Natural killer cell (primary cell): ENCODE measurements at regions not wholly inside any gene's neighbourhood (a gene's known extent, or its start where the extent isn't known, plus 50 kb on each side); places are given as distances from the start of the nearest gene placed in this dataset.

ENCODE experiments used
- ATAC-seq, 3 donors: fragments of 150-1000 bp in 2 of 3; fragments of 200-7000 bp in 1 of 3; cut with Tn5 transposase; 1 replicate in 1 of 3; 2 replicates in 2 of 3; pipeline ENCODE4 v1.10.0; 2021; ENCODE audit warnings: mild to moderate bottlenecking in 2 of 3, moderate library complexity in 2 of 3
- DNase-seq, 2 donors: peaks; one replicate each; pipeline versions ENCODE4 v3.0.0 to v3.0.0-alpha.2; 2013 to 2021; ENCODE audit warnings: mixed read lengths in 1 of 2
- H3K27ac ChIP-seq: one replicate; pipeline ENCODE4 v1.5.1; 2013; ENCODE audit warnings: mild to moderate bottlenecking, low read length
- H3K27me3 ChIP-seq: one replicate; pipeline ENCODE4 v1.6.1; 2013; ENCODE audit warnings: low read length; ENCODE audit not compliant: control insufficient read depth, insufficient read depth
- H3K36me3 ChIP-seq: one replicate; pipeline ENCODE4 v1.6.1; 2013; ENCODE audit warnings: low read length; ENCODE audit not compliant: control insufficient read depth, insufficient read depth
- H3K4me1 ChIP-seq: one replicate; pipeline ENCODE4 v1.6.1; 2013; ENCODE audit warnings: low read length; ENCODE audit not compliant: control insufficient read depth, insufficient read depth
- H3K4me3 ChIP-seq: one replicate; pipeline ENCODE4 v1.5.1; 2013; ENCODE audit warnings: low read length
- H3K9me3 ChIP-seq: one replicate; pipeline ENCODE4 v1.6.1; 2013; ENCODE audit warnings: low read length; ENCODE audit not compliant: control insufficient read depth, insufficient read depth
- H3K27ac Mint-ChIP-seq, 2 donors: one replicate each; pipeline ENCODE4 v1.8.0; 2022; ENCODE audit warnings: mild to moderate bottlenecking in 2 of 2, mixed read lengths in 2 of 2, moderate library complexity in 1 of 2
- H3K27me3 Mint-ChIP-seq, 2 donors: one replicate each; pipeline ENCODE4 v1.8.0; 2022; ENCODE audit warnings: low read depth in 2 of 2, mixed read lengths in 2 of 2
- H3K36me3 Mint-ChIP-seq: one replicate; pipeline ENCODE4 v1.8.0; 2022; ENCODE audit warnings: mixed read lengths
- H3K4me1 Mint-ChIP-seq, 2 donors: one replicate each; pipeline ENCODE4 v1.8.0; 2022; ENCODE audit warnings: mixed read lengths in 2 of 2
- H3K4me3 Mint-ChIP-seq: one replicate; pipeline ENCODE4 v1.8.0; 2022; ENCODE audit warnings: mild to moderate bottlenecking, moderate library complexity, mixed read lengths
- H3K9me3 Mint-ChIP-seq, 2 donors: one replicate each; pipeline ENCODE4 v1.8.0; 2022; ENCODE audit warnings: mixed read lengths in 2 of 2
- CTCF ChIP-seq: fragments of 200-600 bp; IDR thresholded peaks from one replicate; pipeline ENCODE4 v1.8.0; 2022; ENCODE audit warnings: antibody characterized with exemption
- WGBS: methylation state at CpG from one replicate; pipeline ENCODE4 v1.1.7; 2013; ENCODE audit warnings: missing lambda C conversion rate; ENCODE audit not compliant: insufficient coverage; 5-methylcytosine and 5-hydroxymethylcytosine counted together
- intact Hi-C: fragments of 100-400 bp; cut with micrococcal nuclease; formaldehyde crosslinking; loops from one replicate; pipeline ENCODE4 v1.14.2; 2022

GRCh38 chr10:106440767-106441166, 723.7 kb downstream of the SORCS1 start:
- Mint-ChIP-seq H3K27me3 (no peaks in the 10 kb centered on the region), H3K36me3 (no peaks in the 10 kb centered on the region), H3K27ac (no peak overlapping the region), H3K9me3 (peaks cover 5 to 11% of the 10 kb centered on the region in 2 donors), H3K4me3 (no peak overlapping the region), H3K4me1 (no peaks in the 10 kb centered on the region)
- WGBS = 88% methylated on average over 4 of the region's 4 CpGs
- ATAC-seq = no peak
- Histone ChIP-seq H3K27me3 (no peaks in the 10 kb centered on the region), H3K36me3 (no peaks in the 10 kb centered on the region), H3K4me1 (no peaks in the 10 kb centered on the region), H3K9me3 (peaks cover 2% of the 10 kb centered on the region), H3K4me3 (no peak overlapping the region), H3K27ac (no peak overlapping the region)
- no peak for TF ChIP-seq CTCF
- intact Hi-C loops = no loop called here
- no peak for DNase-seq

- no peaks in the 10 kb centered on the region for H3K4me1 Mint-ChIP-seq
- no peak for DNase-seq
- no peak for ATAC-seq
- no peaks in the 10 kb centered on the region for H3K27me3 Mint-ChIP-seq
- Histone ChIP-seq H3K9me3 (peaks cover 2% of the 10 kb centered on the region), H3K27ac (no peak overlapping the region), H3K4me1 (no peaks in the 10 kb centered on the region), H3K27me3 (no peaks in the 10 kb centered on the region), H3K4me3 (no peak overlapping the region), H3K36me3 (no peaks in the 10 kb centered on the region)
- no peaks in the 10 kb centered on the region for H3K36me3 Mint-ChIP-seq
- intact Hi-C loops = no loop called here
- TF ChIP-seq CTCF = no peak
- no peak overlapping the region for H3K4me3 Mint-ChIP-seq
- peaks cover 5 to 11% of the 10 kb centered on the region in 2 donors for H3K9me3 Mint-ChIP-seq
- WGBS = 88% methylated on average over 2 of the region's 2 CpGs
- no peak overlapping the region for H3K27ac Mint-ChIP-seq
These were observed 724.2 kb downstream of the SORCS1 start for GRCh38 chr10:106440355-106440754.

GRCh38 chr10:106439366-106439765, 725.1 kb downstream of the SORCS1 start:
- DNase-seq (no peak), ATAC-seq (no peak)
- no peaks in the 10 kb centered on the region for H3K4me1 Mint-ChIP-seq
- no peak for TF ChIP-seq CTCF
- Histone ChIP-seq H3K9me3 (peaks cover 2% of the 10 kb centered on the region), H3K36me3 (no peaks in the 10 kb centered on the region), H3K4me1 (no peaks in the 10 kb centered on the region), H3K27me3 (no peaks in the 10 kb centered on the region), H3K4me3 (no peak overlapping the region), H3K27ac (no peak overlapping the region)
- intact Hi-C loops = no loop called here
- WGBS = 92% methylated on average over 2 of the region's 3 CpGs
- no peak overlapping the region for H3K27ac Mint-ChIP-seq
- H3K4me3 Mint-ChIP-seq = no peak overlapping the region
- no peaks in the 10 kb centered on the region for H3K36me3 Mint-ChIP-seq
- H3K9me3 Mint-ChIP-seq = peaks cover 0 to 8% of the 10 kb centered on the region in 2 donors
- H3K27me3 Mint-ChIP-seq = no peaks in the 10 kb centered on the region

GRCh38 chr10:106438386-106438785, 726.1 kb downstream of the SORCS1 start:
- intact Hi-C loops = no loop called here
- no peaks in the 10 kb centered on the region for H3K36me3 Mint-ChIP-seq
- WGBS = no CpG with 5 or more reads among the region's 1 CpG

More at GRCh38 chr10:106438386-106438785, 726.1 kb downstream of the SORCS1 start:
- peaks cover 0 to 7% of the 10 kb centered on the region in 2 donors for H3K9me3 Mint-ChIP-seq
- Histone ChIP-seq H3K4me1 (no peaks in the 10 kb centered on the region), H3K27ac (no peak overlapping the region), H3K36me3 (no peaks in the 10 kb centered on the region), H3K9me3 (peaks cover 2% of the 10 kb centered on the region), H3K4me3 (no peak overlapping the region), H3K27me3 (no peaks in the 10 kb centered on the region)
- DNase-seq (no peak), ATAC-seq (no peak)
- H3K4me1 Mint-ChIP-seq = no peaks in the 10 kb centered on the region
- no peak for TF ChIP-seq CTCF
- H3K4me3 Mint-ChIP-seq = no peak overlapping the region
- no peak overlapping the region for H3K27ac Mint-ChIP-seq
- no peaks in the 10 kb centered on the region for H3K27me3 Mint-ChIP-seq
